NOMO-1 treated with DMSO at 0.1 percent for 48 hours (cell line): ENCODE measurements at regions not wholly inside any gene's neighbourhood (a gene's known extent, or its start where the extent isn't known, plus 50 kb on each side); places are given as distances from the start of the nearest gene placed in this dataset.
"Not testable (repeated sequence)": the region's sequence is repeated elsewhere in the genome, so short reads cannot be mapped to it uniquely, and the experiment has no call there.

Source experiments
- DNase-seq: peaks from one replicate; lab custom pipeline; 2025; ENCODE audit not compliant: unreplicated experiment; lab: John Stamatoyannopoulos, UW

DNA sequence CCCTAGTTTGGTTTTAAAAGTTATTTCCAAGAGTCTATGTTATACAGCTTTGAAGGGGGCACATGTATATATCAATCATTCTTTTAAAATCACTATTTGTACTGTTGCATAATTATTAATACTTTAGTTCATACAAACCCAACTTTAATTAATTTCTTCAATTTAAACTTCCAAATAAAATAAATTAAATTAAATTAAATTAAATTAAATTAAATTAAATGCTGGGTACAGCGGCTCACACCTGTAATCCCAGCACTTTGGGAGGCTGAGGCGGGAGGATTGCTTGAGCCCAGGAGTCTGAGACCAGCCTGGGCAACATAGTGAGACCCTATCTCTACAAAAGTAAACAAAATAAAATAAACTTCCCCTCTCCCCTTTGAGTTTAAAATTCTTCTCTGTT is 98.9 kb upstream of the MYO10 start:
- DNase-seq: not testable (repeated sequence)

DNA sequence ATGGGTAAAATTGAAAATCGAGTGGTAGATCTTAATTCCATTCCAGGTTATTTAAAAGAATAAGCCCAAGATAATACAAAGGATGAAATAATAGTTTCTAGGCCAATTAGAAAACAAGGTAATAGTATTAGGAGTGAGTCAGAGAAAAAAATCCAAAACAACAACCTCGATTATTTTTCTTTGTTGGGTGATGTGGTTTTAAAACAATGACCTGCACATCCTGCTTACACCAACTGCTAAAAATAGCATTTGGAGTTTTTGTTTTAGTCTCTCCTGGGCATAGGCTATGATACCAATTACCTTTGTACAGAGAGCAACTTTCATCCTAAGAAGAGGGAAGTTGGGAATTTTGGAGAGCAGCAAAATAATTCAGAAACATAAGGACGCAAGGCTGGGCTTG is 101.7 kb upstream of the MYO10 start:
- DNase-seq: no peak

DNA sequence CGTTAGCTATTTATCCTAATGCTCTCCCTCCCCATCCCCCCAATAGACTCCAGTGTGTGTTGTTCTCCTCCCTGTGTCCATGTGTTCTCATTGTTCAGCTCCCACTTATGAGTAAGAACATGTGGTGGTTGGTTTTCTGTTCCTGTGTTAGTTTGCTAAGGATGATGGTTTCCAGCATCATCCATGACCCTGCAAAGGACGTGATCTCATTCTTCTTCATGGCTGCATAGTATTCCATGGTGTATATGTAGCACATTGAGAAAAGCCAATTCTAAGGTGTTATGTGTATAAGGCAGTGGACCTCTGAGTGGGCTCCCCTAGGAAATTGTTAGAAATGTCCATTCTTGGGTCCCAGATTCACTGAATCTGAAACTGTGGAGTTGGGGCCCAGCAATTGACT is 103.1 kb upstream of the MYO10 start:
- DNase-seq: no peak

DNA sequence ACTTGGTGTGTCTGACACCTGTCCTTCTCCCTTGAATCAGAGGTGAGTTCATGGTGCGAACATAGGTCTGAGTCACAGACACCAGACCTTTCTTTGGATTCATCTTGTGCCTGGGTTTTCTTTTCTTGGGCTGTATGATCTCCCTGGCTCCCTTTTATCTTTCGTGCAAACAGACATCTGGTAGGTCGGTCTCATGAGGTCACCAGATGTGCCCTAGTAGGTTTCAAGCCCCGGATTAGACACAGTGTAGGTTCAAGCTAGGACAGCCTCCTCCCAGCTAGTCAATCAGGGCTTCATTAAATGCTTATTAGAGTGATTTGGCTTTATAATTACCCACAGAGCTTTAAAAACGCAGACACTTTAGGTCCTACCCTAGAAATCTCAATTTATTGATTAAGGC is 106.0 kb upstream of the MYO10 start:
- DNase-seq: no peak

DNA sequence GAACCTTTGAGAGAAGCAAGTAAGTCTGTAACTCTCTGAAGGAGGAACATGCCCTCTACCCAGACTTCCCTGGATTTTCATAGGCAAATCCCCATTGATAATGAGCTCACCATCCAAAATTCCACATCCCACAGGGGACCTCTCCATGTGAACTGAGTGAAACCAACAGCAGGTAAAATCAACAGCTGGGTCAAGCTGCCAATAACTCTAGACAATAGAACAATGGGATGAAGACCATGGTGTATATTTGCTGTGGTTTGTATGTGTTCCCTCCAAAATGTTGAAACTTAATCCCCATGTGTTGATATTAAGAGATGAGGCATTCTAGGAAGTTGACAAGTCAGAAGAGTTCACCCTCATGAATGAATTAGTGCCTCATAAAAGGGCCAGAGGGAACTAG is 110.2 kb upstream of the MYO10 start:
- DNase-seq: no peak

DNA sequence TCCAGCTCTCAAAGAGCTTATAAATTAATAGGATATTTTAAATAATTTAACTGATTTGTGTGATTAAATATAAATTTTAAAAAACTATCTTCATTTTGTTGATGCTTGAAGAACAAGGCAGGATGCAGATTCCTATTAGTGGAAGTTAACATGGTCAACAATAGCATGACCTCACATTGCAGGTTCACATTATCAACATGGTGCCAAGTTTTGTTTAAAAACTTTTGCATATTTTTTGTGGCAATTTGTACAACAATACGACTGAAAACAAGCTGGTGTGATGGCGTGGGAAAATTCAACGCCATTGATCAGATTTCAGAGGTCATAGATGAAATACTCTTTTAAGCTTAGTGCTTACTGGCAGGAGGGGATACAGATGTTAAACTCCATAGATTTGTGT is 114.1 kb upstream of the MYO10 start:
- DNase-seq: no peak

DNA sequence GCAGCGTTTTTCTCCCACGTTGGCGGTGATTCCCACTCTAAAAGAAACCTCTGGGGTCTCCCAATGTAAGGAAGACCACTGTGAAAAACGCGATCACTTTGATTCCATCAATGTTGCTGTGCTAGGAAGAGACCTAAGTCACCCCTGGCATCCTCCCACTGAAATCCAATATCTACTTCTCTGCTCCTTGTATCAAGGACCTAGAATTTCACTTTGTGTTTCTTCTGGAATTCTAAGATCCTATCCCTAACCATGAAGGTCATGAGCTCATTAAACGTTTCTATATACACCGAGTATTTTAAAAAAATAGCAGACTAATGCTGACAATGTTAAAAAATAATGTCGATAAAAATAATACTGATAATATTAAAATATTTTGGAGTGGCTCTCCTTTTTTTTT is 118.8 kb upstream of the MYO10 start:
- DNase-seq: no peak

DNA sequence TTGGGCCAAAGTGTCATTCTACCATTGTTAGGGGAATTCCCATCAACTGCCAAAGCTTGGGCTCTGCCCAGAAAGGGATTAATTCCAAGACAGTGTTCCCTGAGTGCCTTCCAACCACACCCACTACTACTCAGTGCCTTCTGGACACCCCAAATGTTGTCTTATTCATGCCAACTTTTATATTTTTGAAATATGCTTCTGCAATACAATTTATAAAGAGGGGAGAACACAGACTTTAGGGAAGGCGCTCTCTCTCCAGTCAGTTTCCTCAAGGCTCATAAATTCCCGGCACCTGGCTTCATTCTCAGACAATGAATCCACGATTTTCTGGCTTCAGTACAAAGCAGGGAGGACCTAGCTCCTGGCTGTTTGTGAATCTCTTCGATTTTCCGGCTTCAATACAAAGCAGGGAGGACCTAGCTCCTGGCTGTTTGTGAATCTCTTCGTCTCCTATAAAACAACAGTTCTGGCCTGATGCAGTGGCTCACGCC is 120.1 kb upstream of the MYO10 start:
- DNase-seq: no peak

DNA sequence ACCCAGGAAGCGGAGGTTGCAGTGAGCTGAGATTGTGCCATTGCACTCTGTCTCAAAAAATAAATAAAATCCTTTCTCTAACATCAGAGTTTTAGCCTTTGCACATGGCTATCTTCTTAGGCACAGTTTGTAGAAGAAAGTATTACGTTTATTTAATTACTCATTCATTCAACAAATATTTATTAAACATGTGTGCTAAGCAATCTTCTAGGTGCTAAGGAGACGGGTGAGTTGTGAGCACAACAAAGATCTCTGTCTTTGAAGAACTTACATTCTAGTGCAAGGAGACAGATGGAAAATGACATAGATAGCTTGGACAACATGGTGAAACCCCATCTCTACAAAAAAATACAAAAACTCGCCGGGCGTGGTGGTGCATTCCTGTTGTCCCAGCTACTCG is 122.3 kb upstream of the MYO10 start:
- DNase-seq: no peak

DNA sequence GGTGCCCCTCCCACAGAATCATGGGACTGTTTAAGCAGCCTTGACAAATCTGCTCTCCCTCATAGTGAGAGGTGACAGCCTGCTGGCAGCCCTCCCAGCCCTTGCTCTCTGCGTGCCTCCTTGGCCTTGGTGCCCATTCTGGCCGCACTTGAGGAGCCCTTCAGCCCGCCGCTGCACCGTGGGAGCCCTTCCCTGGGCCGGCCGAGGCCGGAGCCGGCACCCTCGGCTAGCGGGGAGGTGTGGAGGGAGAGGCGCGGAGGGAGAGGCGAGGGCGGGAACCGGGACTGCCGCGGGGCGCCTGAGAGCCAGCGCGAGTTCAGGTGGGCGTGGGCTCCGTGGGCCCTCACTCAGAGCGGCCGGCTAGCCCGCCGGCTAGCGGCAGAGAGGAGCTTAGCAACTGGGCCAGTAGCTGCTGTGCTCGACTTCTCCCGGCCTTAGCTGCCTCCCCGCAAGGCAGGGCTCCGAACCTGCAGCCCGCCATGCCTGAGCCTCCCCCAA is 125.9 kb upstream of the MYO10 start:
- no peak for DNase-seq

DNA sequence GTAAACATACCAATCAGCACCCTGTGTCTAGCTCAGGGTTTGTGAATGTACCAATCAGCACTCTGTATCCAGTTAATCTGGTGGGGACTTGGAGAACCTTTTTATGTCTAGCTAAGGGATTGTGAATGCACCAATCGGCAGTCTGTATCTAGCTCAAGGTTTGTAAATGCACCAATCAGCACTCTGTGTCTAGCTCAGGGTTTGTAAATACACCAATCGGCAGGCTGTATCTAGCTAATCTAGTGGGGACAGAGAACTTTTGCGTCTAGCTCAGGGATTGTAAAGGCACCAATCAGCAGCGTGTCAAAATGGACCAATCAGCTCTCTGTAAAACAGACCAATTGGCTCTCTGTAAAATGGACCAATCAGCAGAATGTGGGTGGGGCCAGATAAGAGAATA is 126.7 kb upstream of the MYO10 start:
- DNase-seq: not testable (repeated sequence)

DNA sequence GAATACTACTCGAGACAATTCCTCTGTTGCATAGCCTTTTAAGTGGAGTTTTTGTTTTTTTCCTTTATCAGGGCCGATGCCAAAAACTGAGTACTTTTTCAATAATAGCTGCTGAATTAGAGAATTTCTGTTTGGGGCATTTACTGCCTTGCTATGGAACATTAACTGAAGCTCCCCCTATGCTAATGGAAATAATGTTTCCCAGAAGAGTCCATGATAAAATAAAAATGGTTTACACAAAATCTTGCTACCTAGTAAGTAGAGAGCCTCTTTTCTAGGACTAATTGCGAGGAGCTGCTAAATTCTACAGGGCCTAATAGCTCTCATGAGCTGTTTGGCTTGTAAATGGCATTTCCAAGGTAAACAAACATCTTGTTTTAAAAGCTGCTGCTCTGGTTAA is 128.2 kb upstream of the MYO10 start:
- DNase-seq: no peak

DNA sequence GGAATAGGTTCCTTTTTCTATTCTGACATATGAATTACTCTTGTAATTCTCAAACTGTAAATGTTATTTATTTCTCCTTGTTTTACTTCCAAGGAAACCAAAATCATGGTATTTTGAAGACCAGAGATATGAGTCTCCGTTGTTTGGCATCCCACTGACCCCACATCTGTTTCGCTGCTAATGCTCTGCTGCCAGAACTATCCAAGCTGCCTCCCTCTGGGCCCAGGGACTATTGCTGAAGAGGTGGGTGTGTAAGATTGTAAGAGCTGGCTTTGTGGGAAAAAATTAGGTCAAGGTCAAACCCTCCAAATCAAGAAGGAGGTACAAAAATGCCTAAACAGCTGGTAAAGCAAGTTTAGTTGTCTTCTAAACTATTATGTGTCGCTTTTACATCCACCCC is 129.4 kb upstream of the MYO10 start:
- DNase-seq: no peak

DNA sequence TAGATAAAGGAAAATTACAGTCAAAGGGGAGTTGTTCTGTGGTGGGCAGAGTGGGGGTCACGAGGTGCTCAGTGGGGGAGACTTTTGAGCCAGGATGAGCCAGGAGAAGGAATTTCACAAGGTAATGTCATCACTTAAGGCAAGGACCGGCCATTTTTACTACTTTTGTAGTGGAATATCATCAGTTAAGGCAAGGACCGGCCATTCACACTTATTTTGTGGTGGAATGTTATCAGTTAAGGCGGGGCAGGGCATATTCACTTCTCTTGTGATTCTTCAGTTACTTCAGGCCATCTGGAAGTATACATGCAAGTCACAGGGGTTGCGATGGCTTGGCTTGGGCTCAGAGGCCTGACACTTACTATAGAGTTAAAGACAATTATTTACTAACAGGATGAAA is 129.9 kb upstream of the MYO10 start:
- DNase-seq: not testable (repeated sequence)

DNA sequence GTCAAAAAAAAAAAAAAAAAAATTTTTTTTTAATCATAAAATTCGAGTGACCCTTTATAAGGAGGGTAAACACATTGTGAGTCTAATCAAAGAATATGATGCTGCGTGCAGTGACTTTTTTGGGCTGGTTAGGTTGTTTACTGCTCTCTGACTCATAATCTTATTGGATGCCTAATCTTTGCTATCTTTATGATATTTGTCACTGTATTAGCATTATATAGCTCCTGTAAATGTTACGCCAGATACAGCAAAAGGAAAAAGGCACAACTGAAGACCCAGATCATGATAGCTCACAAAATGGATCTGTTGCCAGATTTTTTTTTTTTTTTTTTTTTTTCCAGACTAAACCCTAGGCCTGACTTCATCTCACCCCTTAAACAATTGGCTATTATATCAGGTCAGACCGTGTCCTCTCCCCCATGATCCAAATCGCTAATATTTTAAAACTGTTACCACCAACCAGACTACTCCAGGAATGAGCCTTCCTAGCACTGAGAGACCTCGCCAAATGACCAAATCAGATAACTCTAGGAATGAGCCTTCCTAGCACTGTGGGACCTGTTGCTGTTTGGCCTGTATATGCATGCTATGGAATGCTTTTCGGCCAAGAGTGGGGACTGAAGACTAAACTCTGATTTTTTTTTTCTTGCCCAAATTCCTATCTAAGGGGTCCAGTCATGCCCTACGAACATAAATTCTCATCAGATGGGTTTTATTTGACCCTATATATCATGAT is 131.7 kb upstream of the MYO10 start:
- no peak for DNase-seq

DNA sequence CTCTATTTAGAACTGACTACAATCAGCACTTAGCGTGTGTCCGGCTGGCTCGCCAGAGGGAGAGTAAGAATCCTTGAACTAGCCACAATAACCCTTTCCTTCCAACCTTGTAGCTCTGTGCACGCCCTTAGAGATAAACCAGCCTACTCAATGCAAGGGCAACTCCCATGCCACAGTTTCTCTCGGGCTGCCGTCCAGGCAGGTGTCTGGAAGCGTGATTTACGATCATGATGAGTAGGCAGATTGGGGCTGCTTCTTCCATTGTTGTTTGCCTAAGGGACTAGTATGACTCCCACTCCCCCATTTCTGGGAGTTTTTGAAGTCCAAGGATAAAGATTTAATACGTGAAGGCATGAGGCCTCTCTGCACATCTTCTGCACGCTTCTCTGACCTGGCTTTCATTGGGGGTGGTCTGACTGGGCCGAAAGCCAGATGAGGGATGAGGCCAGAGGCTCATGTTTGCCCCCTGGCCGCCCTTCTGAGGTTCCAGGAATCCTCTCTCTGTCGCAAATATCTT is 134.0 kb upstream of the MYO10 start:
- no peak for DNase-seq

DNA sequence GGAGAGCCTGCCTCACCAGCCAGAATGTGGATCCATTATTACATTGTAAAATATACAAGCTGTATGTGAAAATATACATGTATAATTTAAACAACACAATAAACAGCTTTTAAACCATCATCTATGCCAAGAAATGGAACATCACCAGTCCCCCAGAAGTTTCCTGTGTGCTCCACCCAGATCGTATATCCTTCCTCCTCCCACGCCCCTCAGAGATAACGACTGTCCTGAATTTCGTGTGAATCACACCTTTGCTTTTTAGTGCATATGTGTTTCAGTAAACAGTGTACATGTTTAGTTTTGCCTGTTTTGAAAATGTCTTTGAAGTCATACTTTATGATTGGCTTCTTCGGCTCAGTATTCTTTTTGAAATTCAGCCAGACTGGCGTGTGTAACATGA is 134.6 kb upstream of the MYO10 start:
- DNase-seq: no peak

DNA sequence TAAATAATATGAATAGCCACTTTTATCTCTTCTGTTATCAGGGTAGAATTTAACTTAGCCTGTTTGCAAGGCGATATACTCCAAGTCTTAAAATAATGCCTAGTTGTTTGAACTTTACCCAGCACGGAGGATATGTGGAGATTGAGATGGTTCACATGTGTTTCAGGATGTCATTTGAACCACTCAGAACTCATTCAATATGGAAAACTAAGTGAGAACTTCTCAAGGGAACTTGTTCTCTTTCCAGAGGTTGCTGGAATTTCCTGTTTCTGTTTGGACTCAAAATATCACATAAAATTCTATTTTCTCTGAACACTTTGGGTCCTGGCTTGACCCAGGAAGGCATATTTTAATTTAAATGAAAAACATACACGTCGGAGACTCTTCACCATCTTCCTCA is 139.1 kb upstream of the MYO10 start:
- DNase-seq: no peak

DNA sequence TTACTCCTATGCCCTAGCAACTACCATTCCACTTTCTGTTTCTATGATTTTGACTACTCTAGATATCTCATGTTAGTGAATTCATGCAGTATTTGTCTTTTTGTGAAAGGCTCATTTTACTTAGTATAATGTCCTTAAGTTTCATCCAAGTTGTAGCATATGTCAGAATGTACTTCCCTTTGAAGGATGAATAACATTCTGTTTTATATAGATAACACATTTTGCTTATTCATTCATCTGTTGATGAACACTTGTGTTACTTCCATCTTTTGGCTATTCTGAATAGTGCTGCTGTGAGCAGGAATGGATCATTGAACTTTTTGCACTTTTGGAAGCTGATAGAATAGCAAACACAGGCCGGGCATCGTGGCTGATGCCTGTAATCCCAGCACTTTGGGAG is 140.2 kb upstream of the MYO10 start:
- no peak for DNase-seq

DNA sequence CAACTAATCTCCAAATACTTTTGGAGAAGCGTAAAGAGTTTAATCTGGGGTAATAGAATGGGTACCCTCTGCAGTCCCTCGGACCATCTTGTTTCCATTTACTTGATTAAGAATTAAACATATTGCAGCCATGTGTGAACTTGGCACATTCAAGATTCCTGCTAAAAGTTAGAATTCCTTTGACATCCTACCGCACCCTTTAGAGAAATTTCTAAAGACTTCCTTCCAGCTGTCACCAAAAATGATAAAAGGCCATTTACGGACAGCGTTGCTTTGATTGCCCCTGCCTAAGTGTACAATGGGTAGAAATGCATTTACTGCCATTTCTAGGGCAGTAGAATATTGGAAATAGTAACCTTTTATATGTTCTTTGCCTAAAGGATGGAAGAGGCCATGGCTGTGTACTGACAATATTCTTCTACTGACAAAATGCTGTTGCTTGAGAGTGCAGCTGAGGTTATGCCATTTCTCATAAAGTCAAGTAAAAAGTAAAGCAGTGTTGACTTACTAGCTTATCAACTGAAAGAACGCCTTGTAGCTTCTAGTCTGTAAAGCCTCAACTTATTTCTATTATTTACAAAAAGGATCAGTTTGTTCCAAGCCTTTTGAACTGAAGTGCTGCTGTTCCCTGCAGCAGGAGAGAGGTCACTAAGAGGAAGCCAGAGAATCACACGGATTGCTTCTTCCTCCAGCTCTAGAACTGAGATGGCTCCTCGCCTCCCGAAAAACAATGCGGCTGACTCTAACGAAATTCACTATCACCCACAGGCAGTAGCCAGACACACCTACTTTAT is 139.8 kb upstream of the BASP1 start:
- DNase-seq: no peak

DNA sequence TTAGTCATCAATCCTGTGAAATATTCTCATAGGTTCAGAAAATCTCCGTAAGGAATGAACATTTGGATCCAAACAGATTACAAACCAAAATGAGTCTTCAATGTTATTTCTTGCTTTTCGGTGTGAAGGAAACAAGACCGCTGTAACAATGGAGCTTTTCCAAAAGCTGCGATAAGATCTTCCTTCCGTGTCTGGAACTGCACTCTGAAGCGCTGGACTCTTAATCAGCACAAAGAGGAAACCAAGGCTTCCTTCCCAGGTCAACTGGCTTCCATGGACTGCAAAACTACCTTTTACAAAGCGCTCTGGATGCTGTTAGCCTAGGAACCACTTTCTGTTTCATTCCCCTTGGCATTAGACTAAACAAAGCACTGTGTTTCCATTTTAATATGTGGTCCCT is 137.9 kb upstream of the BASP1 start:
- no peak for DNase-seq

DNA sequence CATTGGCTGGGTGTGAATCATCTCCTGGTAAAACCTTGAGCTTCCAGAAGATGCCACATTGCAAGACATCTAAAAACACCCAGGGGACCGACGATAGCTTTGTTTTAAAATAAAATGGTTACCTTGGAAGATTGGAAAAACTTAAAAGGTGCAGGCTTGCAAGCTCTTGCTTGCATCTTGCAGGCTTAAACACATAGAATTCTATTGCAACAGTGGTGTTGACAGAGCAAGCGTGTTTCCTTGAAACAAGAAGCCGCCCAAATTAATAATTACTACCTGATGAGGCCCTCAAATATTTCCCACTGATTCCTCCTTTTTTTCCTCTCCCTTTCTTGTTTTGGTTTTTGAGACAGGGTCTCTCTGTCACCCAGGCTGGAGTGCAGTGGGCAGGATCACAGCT is 137.1 kb upstream of the BASP1 start:
- DNase-seq: no peak
